ENCODE measurements at regions not wholly inside any gene's neighbourhood (a gene's known extent, or its start where the extent isn't known, plus 50 kb on each side); places are given as distances from the start of the nearest gene placed in this dataset.

- no peak for DNase-seq (ENCODE audit: low spot score)
- intact Hi-C loops (cut with DNase I): no loop called here
Measured at GRCh38 chr1:10934150-10934818, 78.2 kb upstream of the TARDBP start.

GRCh38 chr1:10935246-10935645 lies 77.2 kb upstream of the TARDBP start:
- no peak for DNase-seq (ENCODE audit: low spot score)
- intact Hi-C loops (cut with DNase I): no loop called here

- no peak for DNase-seq (ENCODE audit: low spot score)
- intact Hi-C loops (cut with DNase I): no loop called here
Measured at GRCh38 chr1:10935724-10936123, 76.7 kb upstream of the TARDBP start.

GRCh38 chr1:10936998-10937901 lies 75.2 kb upstream of the TARDBP start:
- intact Hi-C loops (cut with DNase I): no loop called here
- DNase-seq (ENCODE audit: low spot score): no peak

GRCh38 chr1:10938741-10939417 lies 73.6 kb upstream of the TARDBP start:
- DNase-seq (ENCODE audit: low spot score): no peak
- intact Hi-C loops (cut with DNase I): no loop called here

GRCh38 chr1:10939654-10940450 lies 72.6 kb upstream of the TARDBP start:
- no peak for DNase-seq (ENCODE audit: low spot score)
- intact Hi-C loops (cut with DNase I): loop anchor here (10.0 kb wide), 1 partner anchor 425 kb away; no protein-coding TSS in a partner anchor

GRCh38 chr1:10940451-10940804 lies 72.0 kb upstream of the TARDBP start:
- no peak for DNase-seq (ENCODE audit: low spot score)
- intact Hi-C loops (cut with DNase I): loop anchor here (10.0 kb wide), 1 partner anchor 426 kb away; no protein-coding TSS in a partner anchor

GRCh38 chr1:10940838-10941237 lies 71.6 kb upstream of the TARDBP start:
- intact Hi-C loops (cut with DNase I): loop anchor here (10.0 kb wide), 1 partner anchor 426 kb away; no protein-coding TSS in a partner anchor
- DNase-seq (ENCODE audit: low spot score): no peak

- DNase-seq (ENCODE audit: low spot score): no peak
- intact Hi-C loops (cut with DNase I): loop anchor here (10.0 kb wide), 1 partner anchor 427 kb away; no protein-coding TSS in a partner anchor
Measured at GRCh38 chr1:10941891-10942541, 70.4 kb upstream of the TARDBP start.

- intact Hi-C loops (cut with DNase I): loop anchor here (10.0 kb wide), 1 partner anchor 428 kb away; no protein-coding TSS in a partner anchor
- DNase-seq (ENCODE audit: low spot score): no peak
Measured at GRCh38 chr1:10942542-10942912, 69.9 kb upstream of the TARDBP start.

- intact Hi-C loops (cut with DNase I): loop anchor here (10.0 kb wide), 1 partner anchor 428 kb away; no protein-coding TSS in a partner anchor
- no peak for DNase-seq (ENCODE audit: low spot score)
Measured at GRCh38 chr1:10943041-10943440, 69.4 kb upstream of the TARDBP start.

GRCh38 chr1:10943991-10944730 lies 68.3 kb upstream of the TARDBP start:
- no peak for DNase-seq (ENCODE audit: low spot score)
- intact Hi-C loops (cut with DNase I): loop anchor here (10.0 kb wide), 1 partner anchor 429 kb away; no protein-coding TSS in a partner anchor

GRCh38 chr1:10945991-10946509 lies 66.4 kb upstream of the TARDBP start:
- intact Hi-C loops (cut with DNase I): loop anchor here (10.0 kb wide), 1 partner anchor 431 kb away; no protein-coding TSS in a partner anchor
- no peak for DNase-seq (ENCODE audit: low spot score)

GRCh38 chr1:10947181-10947580 lies 65.3 kb upstream of the TARDBP start:
- intact Hi-C loops (cut with DNase I): loop anchor here (10.0 kb wide), 1 partner anchor 432 kb away; no protein-coding TSS in a partner anchor
- DNase-seq (ENCODE audit: low spot score): no peak

- DNase-seq (ENCODE audit: low spot score): no peak
- intact Hi-C loops (cut with DNase I): loop anchor here (10.0 kb wide), 1 partner anchor 433 kb away; no protein-coding TSS in a partner anchor
Measured at GRCh38 chr1:10947691-10948462, 64.6 kb upstream of the TARDBP start.

GRCh38 chr1:10948463-10948775 lies 64.0 kb upstream of the TARDBP start:
- intact Hi-C loops (cut with DNase I): loop anchor here (10.0 kb wide), 1 partner anchor 434 kb away; no protein-coding TSS in a partner anchor

More at GRCh38 chr1:10948463-10948775, 64.0 kb upstream of the TARDBP start:
- DNase-seq (ENCODE audit: low spot score): no peak
